NCI-H748 (cell line): ENCODE measurements at regions not wholly inside any gene's neighbourhood (a gene's known extent, or its start where the extent isn't known, plus 50 kb on each side); places are given as distances from the start of the nearest gene placed in this dataset.
A peak's percentile ranks its signal among the peaks of the same experiment; 100 is the strongest.
"Not testable (repeated sequence)": the region's sequence is repeated elsewhere in the genome, so short reads cannot be mapped to it uniquely, and the experiment has no call there.

ENCODE experiments used
- DNase-seq: peaks from one replicate; lab custom pipeline; 2025; ENCODE audit not compliant: unreplicated experiment; lab: John Stamatoyannopoulos, UW

DNA sequence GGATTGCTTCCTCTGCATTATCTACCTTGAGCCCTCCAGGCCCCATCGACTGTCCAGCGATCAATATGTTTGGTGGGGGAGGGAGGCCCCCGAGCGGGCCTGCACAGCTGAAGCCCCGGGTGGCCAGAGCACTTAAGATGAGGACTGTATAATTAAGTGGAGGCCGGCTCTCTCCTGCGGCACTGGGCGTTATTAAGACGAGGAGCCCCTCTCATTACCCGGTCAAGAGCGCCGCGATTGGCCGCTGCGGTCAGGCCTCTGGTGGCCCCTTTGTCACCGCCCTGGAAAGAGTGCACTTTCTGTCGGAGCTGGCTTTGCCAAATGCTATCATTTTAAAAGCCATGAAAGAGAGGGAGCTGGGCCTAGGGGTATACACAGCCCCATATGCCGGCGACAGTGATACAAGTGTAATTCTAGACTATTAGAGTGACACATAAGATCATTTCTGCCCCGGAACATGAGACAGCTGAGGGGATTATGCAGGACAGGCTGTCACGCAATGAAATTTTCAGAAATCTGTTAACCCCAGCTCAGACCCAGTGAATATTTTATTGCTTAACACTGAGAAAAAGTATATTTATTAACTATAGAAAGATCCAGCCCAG is 106.3 kb upstream of the IRX1 start:
- peak; percentile 38 for DNase-seq

DNA sequence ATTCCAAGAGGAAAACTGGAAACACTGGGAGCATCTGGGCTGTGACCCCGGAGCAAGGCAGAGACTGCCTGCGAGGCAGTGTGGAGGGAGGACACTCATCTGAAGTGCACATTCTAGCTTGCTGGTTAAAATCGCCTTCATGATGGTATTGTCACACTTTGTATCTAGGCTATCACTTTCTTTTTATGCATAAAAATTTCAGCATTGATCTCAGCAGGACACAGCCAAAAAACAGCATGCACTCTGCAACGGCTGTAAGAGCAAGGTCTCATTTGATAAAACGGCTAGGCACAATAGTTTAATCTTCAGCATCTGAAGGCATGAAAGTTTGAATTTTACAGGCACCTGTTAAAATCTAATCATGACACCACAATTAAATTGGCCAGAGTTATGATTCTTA is 110.8 kb upstream of the IRX1 start:
- DNase-seq: no peak

GRCh38 chr5:3481175-3481574 is 114.5 kb upstream of the IRX1 start:
- DNase-seq: no peak

- DNase-seq: no peak
Observed at GRCh38 chr5:3475674-3476073, 120.0 kb upstream of the IRX1 start.

- no peak for DNase-seq
Observed at GRCh38 chr5:3466392-3466791, 129.2 kb upstream of the IRX1 start.

DNA sequence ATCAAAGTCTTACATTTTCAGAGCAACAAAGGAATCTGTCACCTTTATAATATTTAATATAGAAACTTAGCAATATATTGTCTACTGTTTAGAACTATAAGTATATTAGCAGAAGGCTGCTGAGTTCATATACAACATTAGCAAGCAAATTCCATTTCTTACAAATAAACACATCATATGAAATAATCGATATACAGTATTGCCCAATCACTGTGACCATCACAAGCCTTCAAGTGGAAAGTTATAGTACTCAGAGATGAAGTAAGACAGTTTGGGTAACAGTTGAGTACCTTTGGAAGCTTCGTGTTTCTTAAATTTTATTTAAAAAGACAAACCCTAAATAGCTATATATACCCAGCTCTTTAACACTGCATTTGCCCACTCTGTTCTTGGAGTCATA is 135.2 kb upstream of the IRX1 start:
- no peak for DNase-seq

DNA sequence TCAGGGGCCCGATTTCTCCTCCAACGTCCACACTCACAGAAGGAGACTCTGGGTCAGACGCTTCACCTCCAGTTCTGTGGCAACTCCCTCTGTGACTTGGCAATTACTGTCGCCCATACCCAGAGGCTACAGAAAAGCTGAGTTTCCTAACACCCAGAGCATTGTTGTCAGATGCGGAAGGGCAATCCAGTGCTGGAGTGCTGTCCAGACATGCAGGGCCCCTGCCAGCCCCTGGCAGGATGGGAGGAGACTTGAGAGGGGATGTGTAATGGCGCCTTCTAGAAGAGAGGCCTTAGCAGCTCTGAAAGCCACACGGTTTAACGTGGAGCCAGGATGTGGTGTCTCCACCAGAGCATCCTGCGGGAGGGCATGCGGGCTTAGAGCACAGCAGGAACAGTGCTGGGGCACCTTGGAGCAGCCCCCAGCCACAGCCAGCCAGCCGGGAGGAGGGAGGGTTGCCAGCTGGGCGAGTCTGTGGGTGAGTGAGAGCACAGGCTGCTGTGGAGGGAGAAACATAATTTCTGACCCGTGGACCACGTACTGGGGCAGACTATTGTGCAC is 139.4 kb upstream of the IRX1 start:
- no peak for DNase-seq

- DNase-seq: not testable (repeated sequence)
Observed at GRCh38 chr5:3454028-3454427, 141.6 kb upstream of the IRX1 start.

GRCh38 chr5:3452622-3453021 is 143.0 kb upstream of the IRX1 start:
- no peak for DNase-seq

GRCh38 chr5:3451961-3452360 is 143.7 kb upstream of the IRX1 start:
- DNase-seq: no peak

DNA sequence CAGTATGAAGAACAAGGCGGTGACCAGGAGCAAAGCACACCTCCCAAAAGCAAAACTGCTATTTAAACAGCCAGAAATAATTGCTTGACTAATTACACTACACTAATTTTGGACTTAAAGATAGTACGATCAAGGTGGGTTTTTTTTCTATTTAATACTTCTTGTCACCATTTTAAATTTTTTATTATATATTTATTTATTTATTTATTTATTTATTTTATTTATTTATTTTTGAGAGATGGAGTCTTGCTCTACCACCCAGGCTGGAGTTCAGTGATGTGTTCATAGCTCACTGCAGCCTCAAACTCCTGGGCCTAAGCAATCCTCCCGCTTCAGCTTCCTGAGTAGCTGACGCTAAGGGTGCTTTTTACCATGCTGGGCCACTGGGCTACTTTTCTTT is 146.2 kb upstream of the IRX1 start:
- DNase-seq: no peak

DNA sequence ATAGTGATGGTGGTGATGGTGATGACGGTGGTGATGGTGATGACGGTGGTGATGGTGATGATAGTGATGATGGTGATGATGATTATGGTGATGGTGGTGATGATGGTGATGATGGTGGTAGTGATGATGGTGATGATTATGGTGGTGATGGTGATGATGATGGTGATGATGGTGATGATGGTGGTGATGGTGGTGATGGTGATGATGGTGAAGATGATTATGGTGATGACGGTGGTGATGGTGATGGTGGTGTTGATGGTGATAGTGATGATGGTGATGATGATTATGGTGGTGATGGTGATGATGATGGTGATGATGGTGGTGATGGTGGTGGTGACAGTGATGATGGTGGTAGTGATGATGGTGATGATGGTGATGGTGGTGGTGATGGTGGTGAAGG is 149.2 kb upstream of the IRX1 start:
- no peak for DNase-seq

- not testable (repeated sequence) for DNase-seq
Observed at GRCh38 chr5:3445517-3445916, 150.1 kb upstream of the IRX1 start.

DNA sequence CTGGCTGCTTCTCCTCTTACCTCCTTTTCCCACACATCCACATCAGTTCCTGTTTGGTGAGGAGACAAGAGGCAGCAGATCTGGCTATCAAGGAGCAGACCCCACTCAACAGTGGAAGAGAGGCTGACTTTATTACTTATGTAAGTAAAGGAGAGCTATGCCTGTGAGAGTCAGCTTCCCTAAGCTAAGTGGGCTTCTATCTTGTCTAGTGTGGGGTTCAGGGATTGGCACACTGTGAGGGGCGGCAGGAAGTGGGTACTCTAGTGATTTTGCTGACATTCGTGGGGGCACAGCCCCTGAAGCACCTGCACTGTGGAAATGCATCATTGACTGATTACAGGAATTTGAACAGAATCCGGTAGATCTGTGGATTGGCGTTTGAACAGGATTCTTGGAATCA is 163.5 kb upstream of the IRX1 start:
- no peak for DNase-seq

DNA sequence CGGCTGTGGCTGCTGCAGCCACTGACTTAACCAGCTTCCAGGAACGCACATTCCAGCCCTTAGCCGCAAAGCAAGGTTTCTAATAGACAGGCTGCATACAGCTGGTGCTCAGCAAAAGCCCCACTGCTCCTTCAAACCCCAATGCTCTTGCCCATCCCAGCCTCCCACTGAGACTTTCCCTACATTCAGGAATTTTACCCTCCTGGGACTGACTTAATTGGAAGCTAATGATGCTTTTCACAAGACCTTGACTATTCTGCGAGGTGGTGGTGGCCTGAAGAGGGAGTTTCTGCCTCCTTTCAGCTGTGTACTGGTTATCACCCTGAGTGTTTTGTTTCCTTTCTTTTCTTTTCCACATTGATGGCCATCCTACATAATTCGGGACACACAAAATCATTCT is 164.9 kb upstream of the IRX1 start:
- DNase-seq: no peak

GRCh38 chr5:3429962-3430361 is 165.7 kb upstream of the IRX1 start:
- peak; percentile 90 for DNase-seq

- peak; percentile 99 for DNase-seq
Observed at GRCh38 chr5:3428334-3428733, 167.3 kb upstream of the IRX1 start.

DNA sequence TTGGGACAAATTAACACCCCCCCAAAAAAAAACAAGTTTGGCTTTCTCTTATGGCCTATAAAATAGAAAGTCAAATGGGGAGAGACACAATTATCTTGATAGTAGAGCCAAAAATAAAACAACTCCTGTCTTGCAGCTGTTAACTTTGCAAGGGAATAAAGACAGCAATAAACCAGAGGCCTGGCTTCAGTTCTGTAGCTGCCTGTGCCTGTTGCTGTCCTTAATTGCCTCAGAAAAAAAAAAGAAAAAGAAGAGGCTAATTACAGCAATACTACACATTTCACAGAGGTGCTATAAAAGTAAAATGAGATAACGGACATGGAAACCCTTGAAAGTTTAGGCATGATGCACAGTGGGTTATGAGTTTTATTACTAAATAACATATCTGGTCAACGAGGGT is 170.7 kb upstream of the IRX1 start:
- no peak for DNase-seq

DNA sequence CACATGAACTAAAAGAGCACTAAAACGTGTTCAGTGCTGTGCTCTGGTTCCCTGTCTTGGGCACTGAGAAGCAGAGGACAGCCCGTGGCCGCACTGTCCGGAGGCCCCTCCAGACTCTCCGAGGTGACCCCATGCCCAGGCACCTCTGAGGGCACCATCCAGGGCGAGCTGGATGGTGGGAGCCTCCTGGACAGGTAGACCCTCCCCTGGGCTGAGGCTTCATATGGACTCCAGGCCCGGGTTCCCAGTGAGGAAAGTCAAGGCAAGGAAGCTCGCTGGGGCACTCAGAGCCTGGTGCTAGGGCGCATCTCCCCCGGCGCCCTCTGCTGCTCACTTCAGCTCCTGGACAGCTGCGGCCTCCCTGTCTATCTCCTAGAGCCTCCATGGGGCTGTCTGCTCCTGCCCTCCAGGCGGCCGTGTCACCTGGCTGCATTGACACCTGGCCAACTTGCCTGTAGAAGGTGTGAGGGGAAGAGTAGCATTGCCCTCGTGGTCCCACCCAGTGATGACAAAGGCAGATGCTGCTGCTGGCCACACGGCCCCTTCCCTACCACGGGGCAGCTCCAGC is 178.2 kb upstream of the IRX1 start:
- peak; percentile 45 for DNase-seq

- no peak for DNase-seq
Observed at GRCh38 chr5:3414371-3414770, 181.3 kb upstream of the IRX1 start.

DNA sequence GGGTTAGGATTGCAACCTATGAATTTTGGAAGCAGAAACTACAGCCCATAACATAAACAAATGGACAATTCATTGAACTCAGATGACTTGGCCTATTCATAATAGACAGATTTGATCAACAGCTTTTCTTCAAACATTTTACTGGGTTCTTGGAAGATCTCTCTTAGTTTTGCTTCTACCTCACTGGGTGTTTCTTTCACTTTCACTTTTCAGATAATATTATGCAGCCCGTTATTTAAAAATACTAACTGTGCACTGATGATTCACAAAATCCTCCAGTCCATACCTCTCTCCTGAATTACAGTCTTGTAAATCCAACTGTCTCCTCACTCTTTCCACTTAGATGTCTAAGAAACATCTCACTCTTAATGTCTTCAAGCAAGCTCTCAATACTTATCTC is 183.5 kb upstream of the IRX1 start:
- no peak for DNase-seq

DNA sequence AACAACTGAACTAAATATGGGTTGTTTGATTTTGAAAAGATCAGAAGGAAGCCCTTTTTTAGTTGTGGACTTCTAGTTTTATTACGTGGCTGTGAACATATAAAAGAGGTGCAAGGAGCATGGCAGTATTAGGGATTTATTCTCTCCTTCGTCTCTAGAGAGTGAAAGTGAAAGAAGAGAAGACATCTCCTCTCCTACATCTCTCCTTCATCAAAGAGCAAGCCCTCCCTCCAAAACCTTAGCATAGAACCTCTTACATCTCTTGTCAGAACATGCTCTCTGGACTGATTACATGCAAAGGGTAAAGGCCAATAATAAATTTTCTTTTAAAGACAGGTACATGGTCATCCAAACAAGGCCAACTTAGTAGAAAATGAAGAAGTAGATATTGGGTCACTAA is 184.3 kb upstream of the IRX1 start:
- DNase-seq: no peak

DNA sequence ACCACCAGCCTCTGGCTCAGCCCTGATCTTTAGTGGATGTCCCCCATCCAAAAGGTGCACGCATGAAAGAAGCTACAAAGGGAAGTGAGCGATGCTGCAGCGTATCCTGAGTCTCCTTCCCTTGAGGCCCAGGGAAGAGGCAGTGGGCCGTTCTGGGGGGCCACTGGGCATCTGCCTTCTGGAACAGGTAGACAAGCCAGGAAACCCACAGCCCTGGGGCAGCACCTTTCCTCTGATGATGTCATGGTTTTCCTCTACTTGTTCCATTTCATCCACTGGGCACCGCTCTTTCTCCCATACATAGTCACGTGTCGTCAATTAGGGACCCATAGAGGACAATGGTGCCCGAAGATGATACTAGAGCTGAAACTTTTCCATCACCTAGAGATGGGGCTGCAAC is 194.0 kb upstream of the IRX1 start:
- DNase-seq: no peak
